ENCODE measurements at regions not wholly inside any gene's neighbourhood (a gene's known extent, or its start where the extent isn't known, plus 50 kb on each side); places are given as distances from the start of the nearest gene placed in this dataset.
A peak's percentile ranks its signal among the peaks of the same experiment; 100 is the strongest.

- H3K27me3 ChIP-seq (ENCODE audit: insufficient read depth, low read length) = peaks cover 30% of the 10 kb centered on the region
- H3K4me1 ChIP-seq (ENCODE audit: insufficient read depth, low read length) = no peaks in the 10 kb centered on the region
- H3K9ac ChIP-seq (ENCODE audit: low read depth, low read length) = no peak overlapping the region
- H3K9me3 ChIP-seq (ENCODE audit: insufficient read depth, low read depth, low read length) = no peaks in the 10 kb centered on the region
- no peaks in the 10 kb centered on the region for H3K36me3 ChIP-seq (ENCODE audit: insufficient read depth, low read depth, low read length)
- H3K27ac ChIP-seq (ENCODE audit: low read length) = no peak overlapping the region
- H3K4me3 ChIP-seq (ENCODE audit: low read length) = no peak overlapping the region
Measured at GRCh38 chr20:37622728-37623127, 71.1 kb upstream of the CTNNBL1 start.

GRCh38 chr20:37619496-37619895 is 74.3 kb upstream of the CTNNBL1 start:
- H3K36me3 ChIP-seq (ENCODE audit: insufficient read depth, low read depth, low read length) = no peaks in the 10 kb centered on the region
- no peak overlapping the region for H3K4me3 ChIP-seq (ENCODE audit: low read length)
- no peak overlapping the region for H3K27ac ChIP-seq (ENCODE audit: low read length)
- no peak overlapping the region for H3K9ac ChIP-seq (ENCODE audit: low read depth, low read length)
- no peaks in the 10 kb centered on the region for H3K9me3 ChIP-seq (ENCODE audit: insufficient read depth, low read depth, low read length)
- H3K4me1 ChIP-seq (ENCODE audit: insufficient read depth, low read length) = no peaks in the 10 kb centered on the region
- H3K27me3 ChIP-seq (ENCODE audit: insufficient read depth, low read length) = peaks cover 32% of the 10 kb centered on the region

GRCh38 chr20:37616110-37616425 is 77.8 kb upstream of the CTNNBL1 start:
- H3K4me1 ChIP-seq (ENCODE audit: insufficient read depth, low read length) = no peaks in the 10 kb centered on the region
- no peak overlapping the region for H3K27ac ChIP-seq (ENCODE audit: low read length)
- H3K9me3 ChIP-seq (ENCODE audit: insufficient read depth, low read depth, low read length) = no peaks in the 10 kb centered on the region
- H3K36me3 ChIP-seq (ENCODE audit: insufficient read depth, low read depth, low read length) = no peaks in the 10 kb centered on the region
- peaks cover 26% of the 10 kb centered on the region for H3K27me3 ChIP-seq (ENCODE audit: insufficient read depth, low read length)
- H3K9ac ChIP-seq (ENCODE audit: low read depth, low read length) = no peak overlapping the region
- no peak overlapping the region for H3K4me3 ChIP-seq (ENCODE audit: low read length)

- Histone ChIP-seq H3K9ac (ENCODE audit: low read depth, low read length) (no peak overlapping the region), H3K36me3 (ENCODE audit: insufficient read depth, low read depth, low read length) (no peaks in the 10 kb centered on the region)
Measured at GRCh38 chr20:37615340-37616109, 78.3 kb upstream of the CTNNBL1 start.

GRCh38 chr20:37611852-37612251 is 82.0 kb upstream of the CTNNBL1 start:
- H3K4me3 ChIP-seq (ENCODE audit: low read length) = no peak overlapping the region
- no peak overlapping the region for H3K9ac ChIP-seq (ENCODE audit: low read depth, low read length)
- no peaks in the 10 kb centered on the region for H3K36me3 ChIP-seq (ENCODE audit: insufficient read depth, low read depth, low read length)
- no peaks in the 10 kb centered on the region for H3K9me3 ChIP-seq (ENCODE audit: insufficient read depth, low read depth, low read length)
- H3K4me1 ChIP-seq (ENCODE audit: insufficient read depth, low read length) = no peaks in the 10 kb centered on the region
- H3K27me3 ChIP-seq (ENCODE audit: insufficient read depth, low read length) = no peaks in the 10 kb centered on the region
- no peak overlapping the region for H3K27ac ChIP-seq (ENCODE audit: low read length)

More at GRCh38 chr20:37615340-37616109, 78.3 kb upstream of the CTNNBL1 start:
- Histone ChIP-seq H3K9me3 (ENCODE audit: insufficient read depth, low read depth, low read length) (no peaks in the 10 kb centered on the region), H3K4me3 (ENCODE audit: low read length) (no peak overlapping the region), H3K27ac (ENCODE audit: low read length) (no peak overlapping the region), H3K27me3 (ENCODE audit: insufficient read depth, low read length) (peaks cover 21% of the 10 kb centered on the region; the same call in 1 of the 2 replicates), H3K4me1 (ENCODE audit: insufficient read depth, low read length) (no peaks in the 10 kb centered on the region)

GRCh38 chr20:37611346-37611745 is 82.5 kb upstream of the CTNNBL1 start:
- Histone ChIP-seq H3K36me3 (ENCODE audit: insufficient read depth, low read depth, low read length) (no peaks in the 10 kb centered on the region), H3K27ac (ENCODE audit: low read length) (no peak overlapping the region), H3K27me3 (ENCODE audit: insufficient read depth, low read length) (no peaks in the 10 kb centered on the region), H3K9ac (ENCODE audit: low read depth, low read length) (no peak overlapping the region), H3K9me3 (ENCODE audit: insufficient read depth, low read depth, low read length) (no peaks in the 10 kb centered on the region), H3K4me1 (ENCODE audit: insufficient read depth, low read length) (no peaks in the 10 kb centered on the region), H3K4me3 (ENCODE audit: low read length) (no peak overlapping the region)

- Histone ChIP-seq H3K27ac (ENCODE audit: low read length) (no peak overlapping the region), H3K4me3 (ENCODE audit: low read length) (no peak overlapping the region), H3K9me3 (ENCODE audit: insufficient read depth, low read depth, low read length) (no peaks in the 10 kb centered on the region), H3K4me1 (ENCODE audit: insufficient read depth, low read length) (no peaks in the 10 kb centered on the region), H3K27me3 (ENCODE audit: insufficient read depth, low read length) (no peaks in the 10 kb centered on the region), H3K36me3 (ENCODE audit: insufficient read depth, low read depth, low read length) (no peaks in the 10 kb centered on the region), H3K9ac (ENCODE audit: low read depth, low read length) (no peak overlapping the region)
Measured at GRCh38 chr20:37610203-37610798, 82.6 kb upstream of the BLCAP start.

GRCh38 chr20:37602634-37603033 is 75.0 kb upstream of the BLCAP start:
- H3K27ac ChIP-seq (ENCODE audit: low read length) = no peak overlapping the region
- no peaks in the 10 kb centered on the region for H3K27me3 ChIP-seq (ENCODE audit: insufficient read depth, low read length)
- no peak overlapping the region for H3K9ac ChIP-seq (ENCODE audit: low read depth, low read length)
- H3K36me3 ChIP-seq (ENCODE audit: insufficient read depth, low read depth, low read length) = no peaks in the 10 kb centered on the region
- H3K4me3 ChIP-seq (ENCODE audit: low read length) = no peak overlapping the region
- H3K9me3 ChIP-seq (ENCODE audit: insufficient read depth, low read depth, low read length) = no peaks in the 10 kb centered on the region
- H3K4me1 ChIP-seq (ENCODE audit: insufficient read depth, low read length) = 0 out of 2 replicates have a peak, but pooled peaks cover 3% of the 10 kb centered on the region

- H3K4me3 ChIP-seq (ENCODE audit: low read length) = no peak overlapping the region
- H3K9me3 ChIP-seq (ENCODE audit: insufficient read depth, low read depth, low read length) = no peaks in the 10 kb centered on the region
- no peaks in the 10 kb centered on the region for H3K27me3 ChIP-seq (ENCODE audit: insufficient read depth, low read length)
- 0 out of 2 replicates have a peak, but pooled peaks cover 3% of the 10 kb centered on the region for H3K4me1 ChIP-seq (ENCODE audit: insufficient read depth, low read length)
- no peak overlapping the region for H3K9ac ChIP-seq (ENCODE audit: low read depth, low read length)
- H3K36me3 ChIP-seq (ENCODE audit: insufficient read depth, low read depth, low read length) = no peaks in the 10 kb centered on the region
- H3K27ac ChIP-seq (ENCODE audit: low read length) = no peak overlapping the region
Measured at GRCh38 chr20:37600486-37600885, 72.8 kb upstream of the BLCAP start.

- Histone ChIP-seq H3K9ac (ENCODE audit: low read depth, low read length) (no peak overlapping the region), H3K4me1 (ENCODE audit: insufficient read depth, low read length) (0 out of 2 replicates have a peak, but pooled peaks cover 3% of the 10 kb centered on the region), H3K27ac (ENCODE audit: low read length) (no peak overlapping the region), H3K4me3 (ENCODE audit: low read length) (peak overlapping the region; percentile 61; the same call in 1 of the 2 replicates), H3K36me3 (ENCODE audit: insufficient read depth, low read depth, low read length) (no peaks in the 10 kb centered on the region), H3K27me3 (ENCODE audit: insufficient read depth, low read length) (no peaks in the 10 kb centered on the region), H3K9me3 (ENCODE audit: insufficient read depth, low read depth, low read length) (no peaks in the 10 kb centered on the region)
Measured at GRCh38 chr20:37598575-37599342, 71.1 kb upstream of the BLCAP start.

- Histone ChIP-seq H3K9ac (ENCODE audit: low read depth, low read length) (peak overlapping the region; percentile 72; the same call in 1 of the 2 replicates), H3K9me3 (ENCODE audit: insufficient read depth, low read depth, low read length) (no peaks in the 10 kb centered on the region), H3K4me1 (ENCODE audit: insufficient read depth, low read length) (0 out of 2 replicates have a peak, but pooled peaks cover 3% of the 10 kb centered on the region), H3K27ac (ENCODE audit: low read length) (no peak overlapping the region), H3K4me3 (ENCODE audit: low read length) (peak overlapping the region; percentile 61), H3K27me3 (ENCODE audit: insufficient read depth, low read length) (no peaks in the 10 kb centered on the region), H3K36me3 (ENCODE audit: insufficient read depth, low read depth, low read length) (no peaks in the 10 kb centered on the region)
Measured at GRCh38 chr20:37598100-37598543, 70.4 kb upstream of the BLCAP start.

Data from iPS-20b (cell line).